Neuronal stem cell (in vitro differentiated cells): ENCODE measurements at regions not wholly inside any gene's neighbourhood (a gene's known extent, or its start where the extent isn't known, plus 50 kb on each side); places are given as distances from the start of the nearest gene placed in this dataset.

Experiments used
- DNase-seq: peaks from one replicate; pipeline ENCODE4 v3.0.0-alpha.2; 2013; ENCODE audit warnings: low spot score
- H2AFZ ChIP-seq: one replicate; pipeline ENCODE4 v1.6.1; 2013; ENCODE audit warnings: mild to moderate bottlenecking, low read length, inconsistent platforms
- H2AK5ac ChIP-seq: 2 replicates; pipeline ENCODE4 v1.6.1; 2013; ENCODE audit warnings: low read depth, mild to moderate bottlenecking, inconsistent platforms, low read length, moderate library complexity, mixed read lengths
- H2BK120ac ChIP-seq: 2 replicates; pipeline ENCODE4 v1.6.1; 2013; ENCODE audit warnings: low read depth, mild to moderate bottlenecking, inconsistent platforms, low read length, moderate library complexity, mixed read lengths
- H2BK12ac ChIP-seq: one replicate; pipeline ENCODE4 v1.6.1; 2013; ENCODE audit warnings: low read length, inconsistent platforms
- H2BK15ac ChIP-seq: 2 replicates; pipeline ENCODE4 v1.6.1; 2013; ENCODE audit warnings: mild to moderate bottlenecking, low read length, inconsistent platforms, mixed read lengths
- H2BK5ac ChIP-seq: one replicate; pipeline ENCODE4 v1.6.1; 2013; ENCODE audit warnings: inconsistent platforms, mild to moderate bottlenecking, low read length, moderate library complexity
- H3K14ac ChIP-seq: one replicate; pipeline ENCODE4 v1.6.1; 2013; ENCODE audit warnings: low read length, inconsistent platforms
- H3K18ac ChIP-seq: 2 replicates; pipeline ENCODE4 v1.6.1; 2013; ENCODE audit warnings: low read length, inconsistent platforms
- H3K23ac ChIP-seq: 2 replicates; pipeline ENCODE4 v1.6.1; 2013; ENCODE audit warnings: low read depth, mild to moderate bottlenecking, mixed read lengths, low read length, inconsistent platforms; ENCODE audit not compliant: poor library complexity
- H3K27ac ChIP-seq: replicated peaks from 3 replicates; pipeline ENCODE4 v1.5.1; 2013; ENCODE audit warnings: low read length, inconsistent platforms
- H3K27me3 ChIP-seq, 3 experiments: 2 replicates each; pipeline ENCODE4 v1.6.1; 2013; ENCODE audit warnings: low read length in 3 of 3, mild to moderate bottlenecking in 2 of 3, inconsistent platforms in 1 of 3, low read depth in 1 of 3, mixed read lengths in 1 of 3, moderate library complexity in 1 of 3; ENCODE audit not compliant: control insufficient read depth in 3 of 3, insufficient read depth in 3 of 3
- H3K36me3 ChIP-seq, 2 donors: replicated peaks in 1 of 2; 2 replicates each; pipeline ENCODE4 v1.6.1; 2013; ENCODE audit warnings: low read length in 2 of 2; ENCODE audit not compliant: control insufficient read depth in 2 of 2, insufficient read depth in 2 of 2
- H3K4ac ChIP-seq: 2 replicates; pipeline ENCODE4 v1.6.1; 2013; ENCODE audit warnings: inconsistent platforms, mild to moderate bottlenecking, low read length, moderate library complexity
- H3K4me1 ChIP-seq, 2 donors: 1 replicate in 1 of 2; 2 replicates in 1 of 2; pipeline ENCODE4 v1.6.1; 2013; ENCODE audit warnings: low read length in 2 of 2, low read depth in 1 of 2; ENCODE audit not compliant: control insufficient read depth in 2 of 2, insufficient read depth in 1 of 2
- H3K4me2 ChIP-seq: one replicate; pipeline ENCODE4 v1.6.1; 2013; ENCODE audit warnings: mild to moderate bottlenecking, low read length, inconsistent platforms; ENCODE audit not compliant: insufficient read depth, poor library complexity, severe bottlenecking
- H3K4me3 ChIP-seq, 2 donors: 2 replicates each; pipeline ENCODE4 v1.5.1; 2013; ENCODE audit warnings: low read length in 2 of 2, mild to moderate bottlenecking in 2 of 2, inconsistent platforms in 1 of 2, moderate library complexity in 1 of 2
- H3K79me1 ChIP-seq: one replicate; pipeline ENCODE4 v1.6.1; 2013; ENCODE audit warnings: low read depth, mild to moderate bottlenecking, inconsistent platforms, low read length, moderate library complexity
- H3K9ac ChIP-seq: one replicate; pipeline ENCODE4 v1.6.1; 2013; ENCODE audit warnings: mild to moderate bottlenecking, low read depth, low read length, inconsistent platforms; ENCODE audit not compliant: poor library complexity
- H3K9me3 ChIP-seq, 2 donors: replicated peaks in 1 of 2; 2 replicates each; pipeline versions ENCODE3 to v1.6.1; 2013; ENCODE audit warnings: low read length in 2 of 2, mild to moderate bottlenecking in 2 of 2, inconsistent platforms in 1 of 2, low read depth in 1 of 2, mixed read lengths in 1 of 2, moderate library complexity in 1 of 2; ENCODE audit not compliant: control insufficient read depth in 2 of 2, insufficient read depth in 1 of 2
- H4K8ac ChIP-seq: one replicate; pipeline ENCODE4 v1.6.1; 2013; ENCODE audit warnings: low read depth, mild to moderate bottlenecking, inconsistent platforms, low read length, moderate library complexity
- H4K91ac ChIP-seq: one replicate; pipeline ENCODE4 v1.6.1; 2013; ENCODE audit warnings: low read length, low read depth, mild to moderate bottlenecking, inconsistent platforms; ENCODE audit not compliant: poor library complexity
- WGBS, 2 donors: extraction: QIAGEN DNeasy Blood & Tissue Kit; methylation state at CpG; one replicate each; pipeline ENCODE4 v1.1.7; 2013; ENCODE audit warnings: missing lambda C conversion rate in 2 of 2, mixed read lengths in 1 of 2; ENCODE audit not compliant: insufficient read length in 2 of 2, insufficient replicate concordance in 1 of 2; ENCODE audit errors: extremely low coverage in 2 of 2; 5-methylcytosine and 5-hydroxymethylcytosine counted together

GRCh38 chr7:68461430-68461829, 1136.8 kb upstream of the AUTS2 start:
- Histone ChIP-seq H3K23ac (no peak overlapping the region), H4K8ac (no peak overlapping the region), H2BK15ac (no peak overlapping the region), H3K9ac (no peak overlapping the region), H2BK5ac (no peak overlapping the region), H2AFZ (no peak overlapping the region), H3K4me1 (no peaks in the 10 kb centered on the region), H3K4me3 (no peak overlapping the region), H3K18ac (no peak overlapping the region), H3K4ac (no peak overlapping the region), H3K36me3 (no peaks in the 10 kb centered on the region), H3K79me1 (no peaks in the 10 kb centered on the region), H3K27ac (no peak overlapping the region), H4K91ac (no peak overlapping the region), H2AK5ac (no peak overlapping the region), H3K9me3 (no peaks in the 10 kb centered on the region), H3K27me3 (no peaks in the 10 kb centered on the region), H2BK120ac (no peak overlapping the region), H2BK12ac (no peak overlapping the region), H3K14ac (no peak overlapping the region), H3K4me2 (no peak overlapping the region)
- DNase-seq = no peak
- no CpG with 5 or more reads among the region's 2 CpGs for WGBS, 2 donors

- no peak overlapping the region for H3K23ac ChIP-seq
- no peak overlapping the region for H3K27ac ChIP-seq
- H3K9me3 ChIP-seq = no peaks in the 10 kb centered on the region
- H3K9ac ChIP-seq = no peak overlapping the region
- no peak overlapping the region for H2AK5ac ChIP-seq
- no peak overlapping the region for H3K4ac ChIP-seq
- no peak overlapping the region for H2BK12ac ChIP-seq
- H2BK5ac ChIP-seq = no peak overlapping the region
- no peak overlapping the region for H3K4me2 ChIP-seq
- H4K8ac ChIP-seq = no peak overlapping the region
- H3K14ac ChIP-seq = no peak overlapping the region
- no peaks in the 10 kb centered on the region for H3K36me3 ChIP-seq
- H3K27me3 ChIP-seq = no peaks in the 10 kb centered on the region
- no peak overlapping the region for H2BK120ac ChIP-seq
- no peak overlapping the region for H2BK15ac ChIP-seq
- no peak for DNase-seq
- no peak overlapping the region for H4K91ac ChIP-seq
- H3K79me1 ChIP-seq = no peaks in the 10 kb centered on the region
- no peak overlapping the region for H3K18ac ChIP-seq
- H3K4me3 ChIP-seq = no peak overlapping the region
- H3K4me1 ChIP-seq = no peaks in the 10 kb centered on the region
- no CpG with 5 or more reads among the region's 17 CpGs for WGBS, 2 donors
- H2AFZ ChIP-seq = no peak overlapping the region
Measured at GRCh38 chr7:68470836-68471435, 1127.3 kb upstream of the AUTS2 start.

- no peak overlapping the region for H4K8ac ChIP-seq
- peak overlapping the region; percentile 73 for H3K14ac ChIP-seq
Measured at GRCh38 chr7:68472688-68473087, 1125.6 kb upstream of the AUTS2 start.

GRCh38 chr7:68474661-68475216, 1123.5 kb upstream of the AUTS2 start:
- no peaks in the 10 kb centered on the region for H3K36me3 ChIP-seq
- H2BK5ac ChIP-seq = no peak overlapping the region
- no peak overlapping the region for H2BK15ac ChIP-seq
- no CpG with 5 or more reads among the region's 5 CpGs for WGBS, 2 donors
- H3K4ac ChIP-seq = no peak overlapping the region
- no peak overlapping the region for H3K9ac ChIP-seq
- no peak overlapping the region for H3K14ac ChIP-seq
- H3K23ac ChIP-seq = no peak overlapping the region
- H4K91ac ChIP-seq = no peak overlapping the region
- DNase-seq = no peak
- no peak overlapping the region for H2AK5ac ChIP-seq
- H3K27ac ChIP-seq = no peak overlapping the region
- H3K18ac ChIP-seq = no peak overlapping the region
- no peaks in the 10 kb centered on the region for H3K79me1 ChIP-seq
- H4K8ac ChIP-seq = no peak overlapping the region
- no peak overlapping the region for H2BK120ac ChIP-seq
- H3K9me3 ChIP-seq = no peaks in the 10 kb centered on the region
- H2BK12ac ChIP-seq = no peak overlapping the region
- no peak overlapping the region for H3K4me2 ChIP-seq
- no peak overlapping the region for H3K4me3 ChIP-seq
- H2AFZ ChIP-seq = no peak overlapping the region
- no peaks in the 10 kb centered on the region for H3K27me3 ChIP-seq
- peaks cover 0 to 2% of the 10 kb centered on the region in 2 donors for H3K4me1 ChIP-seq

More at GRCh38 chr7:68472688-68473087, 1125.6 kb upstream of the AUTS2 start:
- H3K23ac ChIP-seq = no peak overlapping the region
- H3K36me3 ChIP-seq = no peaks in the 10 kb centered on the region
- no peak overlapping the region for H3K18ac ChIP-seq
- H2AK5ac ChIP-seq = no peak overlapping the region
- H3K27me3 ChIP-seq = no peaks in the 10 kb centered on the region
- no peak overlapping the region for H2BK5ac ChIP-seq
- no peak overlapping the region for H2AFZ ChIP-seq
- H3K9me3 ChIP-seq = no peaks in the 10 kb centered on the region
- H3K4me3 ChIP-seq = no peak overlapping the region
- no peak for DNase-seq
- no peak overlapping the region for H2BK120ac ChIP-seq
- H2BK15ac ChIP-seq = no peak overlapping the region
- WGBS, 2 donors = no CpG with 5 or more reads among the region's 5 CpGs
- H3K4me2 ChIP-seq = no peak overlapping the region
- H3K27ac ChIP-seq = no peak overlapping the region
- no peak overlapping the region for H3K9ac ChIP-seq
- H4K91ac ChIP-seq = no peak overlapping the region
- H3K79me1 ChIP-seq = no peaks in the 10 kb centered on the region
- H2BK12ac ChIP-seq = no peak overlapping the region
- peaks cover 0 to 2% of the 10 kb centered on the region in 2 donors for H3K4me1 ChIP-seq
- H3K4ac ChIP-seq = no peak overlapping the region
